ENCODE measurements at regions not wholly inside any gene's neighbourhood (a gene's known extent, or its start where the extent isn't known, plus 50 kb on each side); places are given as distances from the start of the nearest gene placed in this dataset.
A peak's percentile ranks its signal among the peaks of the same experiment; 100 is the strongest.

DNA sequence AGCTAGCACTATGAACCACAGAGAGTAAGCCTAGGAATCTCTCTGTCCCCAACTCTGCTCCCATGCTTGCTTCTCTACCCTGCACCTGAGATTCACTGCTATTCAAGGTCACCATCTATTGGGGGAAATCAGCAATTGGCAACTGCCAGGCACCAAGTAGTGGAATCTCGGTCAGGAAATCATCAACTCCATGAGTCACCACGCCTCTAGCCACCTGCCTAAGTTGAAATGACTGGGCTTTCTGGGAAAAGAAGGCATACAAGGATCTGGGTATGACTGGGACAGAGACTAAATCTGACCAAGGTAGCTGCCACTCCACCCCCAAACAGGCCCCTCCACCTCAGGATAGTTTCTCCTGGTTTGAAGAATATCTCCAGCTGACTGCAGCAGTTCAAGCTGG lies 464.1 kb upstream of the CBLB start:
- Histone ChIP-seq H3K36me3 (ENCODE audit: low read depth) (no peaks in the 10 kb centered on the region), H3K4me3 (ENCODE audit: severe bottlenecking) (no peak overlapping the region), H3K27me3 (ENCODE audit: insufficient read depth, poor library complexity, severe bottlenecking) (no peaks in the 10 kb centered on the region), H3K4me1 (ENCODE audit: insufficient read depth, poor library complexity, severe bottlenecking) (peaks cover 13% of the 10 kb centered on the region), H3K27ac (ENCODE audit: poor library complexity, severe bottlenecking) (no peak overlapping the region), H3K9me3 (ENCODE audit: severe bottlenecking) (no peaks in the 10 kb centered on the region)
- ATAC-seq (ENCODE audit: low read depth) (no peak), DNase-seq (ENCODE audit: low spot score) (no peak)
- TF ChIP-seq, protein P1, sequence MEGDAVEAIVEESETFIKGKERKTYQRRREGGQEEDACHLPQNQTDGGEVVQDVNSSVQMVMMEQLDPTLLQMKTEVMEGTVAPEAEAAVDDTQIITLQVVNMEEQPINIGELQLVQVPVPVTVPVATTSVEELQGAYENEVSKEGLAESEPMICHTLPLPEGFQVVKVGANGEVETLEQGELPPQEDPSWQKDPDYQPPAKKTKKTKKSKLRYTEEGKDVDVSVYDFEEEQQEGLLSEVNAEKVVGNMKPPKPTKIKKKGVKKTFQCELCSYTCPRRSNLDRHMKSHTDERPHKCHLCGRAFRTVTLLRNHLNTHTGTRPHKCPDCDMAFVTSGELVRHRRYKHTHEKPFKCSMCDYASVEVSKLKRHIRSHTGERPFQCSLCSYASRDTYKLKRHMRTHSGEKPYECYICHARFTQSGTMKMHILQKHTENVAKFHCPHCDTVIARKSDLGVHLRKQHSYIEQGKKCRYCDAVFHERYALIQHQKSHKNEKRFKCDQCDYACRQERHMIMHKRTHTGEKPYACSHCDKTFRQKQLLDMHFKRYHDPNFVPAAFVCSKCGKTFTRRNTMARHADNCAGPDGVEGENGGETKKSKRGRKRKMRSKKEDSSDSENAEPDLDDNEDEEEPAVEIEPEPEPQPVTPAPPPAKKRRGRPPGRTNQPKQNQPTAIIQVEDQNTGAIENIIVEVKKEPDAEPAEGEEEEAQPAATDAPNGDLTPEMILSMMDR (IDR thresholded peaks at IDR 0.05; ENCODE audit: poor library complexity, severe bottlenecking) = no peak

DNA sequence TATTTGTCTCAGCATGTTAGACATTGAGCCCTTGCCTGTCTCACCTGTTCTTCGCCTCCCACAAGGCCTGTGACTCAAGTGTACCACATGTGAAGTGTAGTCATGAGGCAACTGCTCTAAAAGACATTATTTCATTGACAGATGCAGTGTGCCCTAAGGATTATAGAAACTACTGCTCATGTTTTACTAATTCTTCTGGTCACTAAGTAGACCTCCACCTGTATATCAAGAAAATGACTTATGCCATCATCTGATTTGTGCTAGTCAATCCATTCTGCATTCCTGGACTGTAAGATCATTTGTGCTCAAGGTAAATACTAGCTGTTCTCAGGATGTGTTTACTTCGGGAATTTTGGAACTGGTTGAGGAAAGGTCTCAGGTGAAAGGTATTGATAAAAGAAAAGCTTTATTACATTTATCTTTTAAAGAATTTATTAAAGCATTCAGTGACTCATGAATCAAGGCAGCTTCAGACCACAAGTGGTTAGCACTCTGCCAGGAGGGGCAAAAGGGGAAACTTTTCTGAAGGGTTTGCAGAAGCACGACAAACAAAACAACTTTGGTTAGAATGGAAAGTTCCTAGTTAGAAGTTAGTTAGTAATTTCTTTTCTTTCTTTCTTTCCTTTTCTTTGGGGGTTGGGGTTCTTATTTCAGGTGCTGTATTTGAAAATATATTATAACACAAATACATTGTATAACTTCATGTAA lies 465.3 kb upstream of the CBLB start:
- no peak overlapping the region for H3K4me3 ChIP-seq (ENCODE audit: severe bottlenecking)
- ATAC-seq (ENCODE audit: low read depth) = peak; percentile 33; the same call in 1 of the 3 replicates

DNA sequence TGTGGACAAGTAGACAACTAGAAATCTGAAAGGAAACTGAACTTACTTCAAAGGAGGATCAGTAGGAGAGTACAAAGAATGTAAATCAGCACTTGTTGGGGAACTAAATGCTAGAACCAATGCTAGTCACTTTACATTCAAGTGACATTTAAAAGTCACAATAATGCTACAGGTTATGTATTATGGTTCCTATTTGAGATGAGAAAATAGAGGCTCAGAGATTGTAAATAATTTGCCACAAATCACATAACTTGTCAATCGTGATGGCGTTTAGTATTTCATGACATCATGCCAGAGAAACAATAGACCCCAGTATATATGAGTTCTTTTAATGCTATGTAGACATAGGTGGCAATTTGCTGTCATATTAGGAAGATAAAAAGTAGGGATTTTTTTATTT lies 467.8 kb upstream of the CBLB start:
- Histone ChIP-seq H3K27ac (ENCODE audit: poor library complexity, severe bottlenecking) (no peak overlapping the region), H3K27me3 (ENCODE audit: insufficient read depth, poor library complexity, severe bottlenecking) (no peaks in the 10 kb centered on the region), H3K4me1 (ENCODE audit: insufficient read depth, poor library complexity, severe bottlenecking) (peaks cover 13% of the 10 kb centered on the region), H3K9me3 (ENCODE audit: severe bottlenecking) (no peaks in the 10 kb centered on the region), H3K4me3 (ENCODE audit: severe bottlenecking) (no peak overlapping the region), H3K36me3 (ENCODE audit: low read depth) (no peaks in the 10 kb centered on the region)
- ATAC-seq (ENCODE audit: low read depth) = no peak
- TF ChIP-seq, protein P1 (IDR thresholded peaks at IDR 0.05; ENCODE audit: poor library complexity, severe bottlenecking) = no peak
- no peak for DNase-seq (ENCODE audit: low spot score)

More for the DNA sequence above, 465.3 kb upstream of the CBLB start:
- H3K36me3 ChIP-seq (ENCODE audit: low read depth) = no peaks in the 10 kb centered on the region
- H3K27ac ChIP-seq (ENCODE audit: poor library complexity, severe bottlenecking) = no peak overlapping the region
- no peak for DNase-seq (ENCODE audit: low spot score)
- no peaks in the 10 kb centered on the region for H3K27me3 ChIP-seq (ENCODE audit: insufficient read depth, poor library complexity, severe bottlenecking)
- peaks cover 13% of the 10 kb centered on the region for H3K4me1 ChIP-seq (ENCODE audit: insufficient read depth, poor library complexity, severe bottlenecking)
- no peaks in the 10 kb centered on the region for H3K9me3 ChIP-seq (ENCODE audit: severe bottlenecking)
- TF ChIP-seq, protein P1 (IDR thresholded peaks at IDR 0.05; ENCODE audit: poor library complexity, severe bottlenecking) = no peak

DNA sequence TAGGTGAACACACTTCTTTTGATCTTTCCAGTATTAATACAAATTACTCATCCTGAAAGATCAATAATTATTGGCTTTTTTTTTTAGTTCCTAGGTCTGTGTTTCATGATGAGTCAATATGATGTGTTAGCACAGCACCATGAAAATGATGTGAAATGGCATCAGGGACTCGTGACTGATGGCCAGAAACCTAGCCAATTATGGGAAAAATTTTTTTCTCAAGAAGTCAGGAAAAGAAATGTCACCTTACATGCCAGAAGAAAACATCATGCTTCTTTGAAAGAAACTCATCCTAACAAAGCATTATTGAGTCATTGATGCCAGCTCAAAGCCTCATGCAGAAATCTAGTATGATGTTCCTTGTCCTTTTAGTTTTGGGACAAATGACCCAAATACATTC lies 468.3 kb upstream of the CBLB start:
- Histone ChIP-seq H3K9me3 (ENCODE audit: severe bottlenecking) (no peaks in the 10 kb centered on the region), H3K4me1 (ENCODE audit: insufficient read depth, poor library complexity, severe bottlenecking) (peaks cover 13% of the 10 kb centered on the region), H3K27me3 (ENCODE audit: insufficient read depth, poor library complexity, severe bottlenecking) (no peaks in the 10 kb centered on the region), H3K36me3 (ENCODE audit: low read depth) (no peaks in the 10 kb centered on the region), H3K27ac (ENCODE audit: poor library complexity, severe bottlenecking) (no peak overlapping the region), H3K4me3 (ENCODE audit: severe bottlenecking) (no peak overlapping the region)
- DNase-seq (ENCODE audit: low spot score) (no peak), ATAC-seq (ENCODE audit: low read depth) (no peak)
- TF ChIP-seq, protein P1 (IDR thresholded peaks at IDR 0.05; ENCODE audit: poor library complexity, severe bottlenecking) = no peak

DNA sequence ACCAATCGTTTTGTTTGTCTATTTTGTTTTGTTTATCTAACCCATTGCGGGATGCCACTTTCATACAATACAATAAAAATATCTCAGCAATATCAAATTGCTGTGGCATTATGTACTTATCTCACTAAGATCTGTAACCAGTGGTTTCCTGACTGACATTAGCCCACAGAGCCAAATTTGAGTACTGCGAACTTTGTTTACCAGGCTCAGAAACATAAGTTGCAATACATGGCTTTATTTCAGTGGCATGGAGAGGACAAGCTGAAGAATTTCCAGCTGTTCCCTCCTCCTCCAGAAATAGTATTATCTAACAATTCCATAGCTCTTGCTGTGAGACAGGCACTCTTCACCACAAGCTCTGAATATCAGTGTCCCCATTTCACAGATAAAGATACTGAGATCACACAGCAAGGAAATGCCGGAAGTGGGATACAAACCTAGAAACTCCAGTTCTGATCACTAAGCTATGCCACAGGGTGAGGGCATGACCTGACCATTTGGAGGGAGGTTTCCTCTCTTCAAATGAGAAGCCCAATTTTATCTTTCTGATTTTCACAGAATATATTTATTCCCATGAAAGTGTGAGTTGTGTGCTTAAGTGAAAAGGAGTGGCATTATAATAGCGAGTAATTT lies 469.9 kb upstream of the CBLB start:
- Histone ChIP-seq H3K27me3 (ENCODE audit: insufficient read depth, poor library complexity, severe bottlenecking) (no peaks in the 10 kb centered on the region), H3K36me3 (ENCODE audit: low read depth) (no peaks in the 10 kb centered on the region), H3K4me3 (ENCODE audit: severe bottlenecking) (no peak overlapping the region), H3K27ac (ENCODE audit: poor library complexity, severe bottlenecking) (no peak overlapping the region), H3K9me3 (ENCODE audit: severe bottlenecking) (no peaks in the 10 kb centered on the region), H3K4me1 (ENCODE audit: insufficient read depth, poor library complexity, severe bottlenecking) (peaks cover 10% of the 10 kb centered on the region)
- DNase-seq (ENCODE audit: low spot score) (no peak), ATAC-seq (ENCODE audit: low read depth) (no peak)
- TF ChIP-seq, protein P1 (IDR thresholded peaks at IDR 0.05; ENCODE audit: poor library complexity, severe bottlenecking) = no peak
